ENCODE measurements at regions not wholly inside any gene's neighbourhood (a gene's known extent, or its start where the extent isn't known, plus 50 kb on each side); places are given as distances from the start of the nearest gene placed in this dataset.
A peak's percentile ranks its signal among the peaks of the same experiment; 100 is the strongest.

- peak; percentile 83 for DNase-seq
Observed at GRCh38 chr18:46297621-46298020, 193.4 kb downstream of the HAUS1 start.

DNA sequence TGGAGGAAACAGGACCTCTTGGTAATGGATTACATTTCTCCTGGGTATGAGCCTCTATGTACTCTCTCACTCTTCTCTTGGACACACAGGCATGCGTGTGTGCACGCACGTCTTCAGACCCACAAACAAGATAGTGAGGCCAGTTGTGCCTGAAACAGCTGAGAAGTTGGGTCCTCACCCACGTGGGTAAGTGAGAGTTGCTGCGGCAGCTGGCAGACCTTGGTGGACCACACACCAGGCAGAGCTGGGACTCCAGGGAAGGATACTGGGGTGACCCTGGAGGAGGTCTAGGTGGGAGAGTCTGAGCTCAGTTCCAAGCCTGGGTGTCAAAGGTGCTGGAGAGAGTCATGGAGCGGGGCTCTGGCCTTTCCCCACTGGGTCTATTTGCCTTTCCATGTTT lies 194.3 kb downstream of the HAUS1 start:
- DNase-seq: no peak

- no peak for DNase-seq
Observed at GRCh38 chr18:46299465-46300008, 195.4 kb downstream of the HAUS1 start.

DNA sequence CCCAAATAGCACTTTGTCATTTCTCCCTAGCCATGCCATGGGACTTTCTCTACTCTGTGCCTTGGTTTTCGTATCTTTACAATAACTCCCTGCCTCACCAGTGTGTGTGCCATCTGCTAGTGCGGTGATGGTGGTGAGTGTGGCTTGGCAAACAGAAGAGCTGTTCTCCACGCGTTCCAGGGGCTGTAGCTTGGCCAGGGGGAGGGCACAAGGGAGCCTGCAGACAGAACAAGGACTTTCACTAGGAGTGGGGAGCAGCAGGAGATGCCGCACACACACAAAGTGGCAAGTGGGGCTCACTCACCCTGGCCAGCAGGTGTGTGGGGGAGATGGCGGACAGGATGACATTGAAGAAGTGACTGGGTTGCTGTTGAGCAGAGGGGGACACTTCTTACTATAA lies 196.9 kb downstream of the HAUS1 start:
- no peak for DNase-seq

DNA sequence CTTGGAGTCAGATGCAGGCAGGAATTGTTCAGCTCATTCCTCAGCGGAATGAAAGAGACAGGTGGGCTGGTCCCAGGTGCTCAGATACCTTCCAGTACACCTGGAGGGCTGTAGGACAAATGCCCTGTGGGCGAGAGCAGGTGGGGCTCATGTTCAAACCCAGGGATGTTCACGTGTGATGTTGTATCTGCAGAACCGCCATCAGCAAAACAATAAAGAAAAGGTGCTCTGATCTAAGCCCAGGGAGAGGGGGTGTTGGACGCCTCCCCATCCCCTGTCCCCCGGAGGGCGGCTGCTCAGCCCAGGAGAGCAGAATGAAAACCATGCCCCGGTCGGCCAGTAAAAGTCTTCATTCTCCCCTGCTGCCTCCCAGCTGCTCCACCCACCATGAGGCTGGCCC lies 197.4 kb downstream of the HAUS1 start:
- DNase-seq: no peak

DNA sequence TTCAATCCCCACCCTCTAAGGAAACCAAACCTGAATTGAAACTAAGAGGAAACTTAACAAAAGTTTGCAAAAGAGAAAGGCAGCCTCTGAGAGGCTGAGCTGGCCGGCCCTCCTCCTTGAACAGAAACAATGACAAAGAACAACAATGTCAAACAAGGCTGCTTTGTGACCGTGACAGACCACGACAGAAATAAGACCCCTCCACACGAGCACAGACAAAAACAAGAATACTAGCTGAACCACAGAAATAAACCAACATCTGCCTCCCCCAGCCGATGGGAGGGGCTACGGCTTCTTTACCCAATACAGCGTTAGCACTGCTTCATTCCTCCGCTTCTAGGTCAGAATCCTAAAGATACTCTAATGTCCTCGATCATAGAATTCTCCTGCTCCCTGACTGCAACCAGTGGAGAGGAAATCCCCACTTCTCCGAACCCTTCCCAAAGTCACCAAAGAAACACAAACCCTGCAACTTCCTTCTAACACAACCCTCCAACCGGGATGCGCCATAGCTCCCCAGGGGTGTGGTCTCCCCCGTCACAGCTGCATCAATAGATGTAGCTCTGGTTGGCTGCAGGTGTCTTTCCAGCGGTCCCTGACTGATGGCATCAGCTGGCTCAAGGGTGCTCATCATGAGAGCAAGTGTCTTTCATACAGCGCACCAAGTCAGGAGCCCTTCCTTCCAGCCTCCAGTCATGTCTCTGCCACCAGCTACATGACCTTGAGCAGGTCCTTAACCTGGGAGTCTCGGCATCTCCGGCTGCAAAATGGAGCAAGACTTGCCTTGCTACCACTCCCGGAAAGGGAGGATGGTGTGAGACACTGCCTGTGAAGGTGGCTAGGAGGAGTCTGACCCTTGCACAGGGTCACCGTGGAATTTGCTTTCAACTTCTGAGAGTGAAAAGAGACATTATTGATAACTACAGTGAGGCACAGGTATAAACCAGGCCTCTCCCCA lies 198.6 kb downstream of the HAUS1 start:
- no peak for DNase-seq

DNA sequence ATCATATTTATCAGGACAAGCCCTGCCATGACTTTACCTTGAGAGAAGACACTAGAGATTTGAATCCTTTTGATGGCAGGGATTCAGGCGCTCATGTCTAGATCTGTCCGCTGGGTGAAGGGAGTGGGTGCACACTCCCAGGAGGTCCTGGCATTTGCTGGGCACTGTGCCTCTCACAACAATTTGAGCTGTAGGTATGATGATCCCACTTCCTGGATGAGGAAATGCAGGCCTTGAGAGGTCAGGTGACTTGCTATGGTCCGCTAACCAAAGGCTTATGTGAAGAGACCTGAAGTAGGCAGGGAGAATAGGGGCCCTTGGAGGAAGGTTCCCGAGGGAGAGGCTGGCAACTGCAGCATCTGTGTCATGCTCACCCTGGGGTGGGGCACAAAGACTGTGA lies 206.1 kb downstream of the HAUS1 start:
- no peak for DNase-seq

- DNase-seq: no peak
Observed at GRCh38 chr18:46310675-46311345, 206.6 kb downstream of the HAUS1 start.

DNA sequence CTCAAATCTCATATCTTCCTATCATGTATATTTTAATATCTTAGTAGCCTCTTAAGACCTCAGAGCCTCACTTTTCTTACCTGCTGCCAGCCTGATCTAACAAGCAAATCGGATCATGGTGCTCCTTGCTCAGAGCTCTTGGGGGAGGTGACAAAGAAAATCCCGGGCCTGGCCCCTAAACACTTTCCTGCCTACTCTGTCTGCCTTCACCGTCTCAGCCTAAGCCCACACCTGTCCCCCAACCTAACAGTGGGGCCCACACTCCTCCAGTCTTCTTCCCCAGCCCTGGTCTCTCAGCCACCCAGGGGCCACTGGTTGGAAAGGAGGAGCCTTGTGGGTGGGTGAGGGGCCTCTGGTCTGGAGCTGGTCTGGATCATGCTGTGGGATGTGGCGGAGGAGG lies 207.3 kb downstream of the HAUS1 start:
- DNase-seq: no peak

- DNase-seq: no peak
Observed at GRCh38 chr18:46312221-46312620, 208.0 kb downstream of the HAUS1 start.

- no peak for DNase-seq
Observed at GRCh38 chr18:46313521-46313920, 209.3 kb downstream of the HAUS1 start.

GRCh38 chr18:46314011-46314410 lies 209.8 kb downstream of the HAUS1 start:
- no peak for DNase-seq

GRCh38 chr18:46315161-46315560 lies 211.0 kb downstream of the HAUS1 start:
- no peak for DNase-seq

- DNase-seq: no peak
Observed at GRCh38 chr18:46318356-46318755, 214.2 kb downstream of the HAUS1 start.

DNA sequence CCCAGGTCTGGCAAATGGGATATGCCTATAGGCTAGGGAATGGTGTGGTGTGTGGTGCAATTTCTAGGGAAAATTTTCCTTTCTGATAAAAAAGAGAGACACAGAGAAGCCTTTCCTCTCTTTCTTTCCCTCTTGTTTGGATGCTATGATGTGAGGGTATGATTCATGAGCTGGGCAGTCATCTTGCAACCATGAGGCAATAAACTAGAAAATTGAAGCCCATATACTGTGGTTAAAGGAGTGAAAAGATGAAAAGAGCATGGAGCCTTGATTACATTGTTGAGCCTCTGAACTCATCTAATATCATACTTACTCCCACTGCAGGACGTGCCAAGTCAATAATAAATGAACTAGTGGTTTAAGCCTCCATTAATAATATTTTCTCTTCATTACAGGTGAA lies 215.6 kb downstream of the HAUS1 start:
- DNase-seq: no peak

GRCh38 chr18:46320297-46320696 lies 216.1 kb downstream of the HAUS1 start:
- no peak for DNase-seq

DNA sequence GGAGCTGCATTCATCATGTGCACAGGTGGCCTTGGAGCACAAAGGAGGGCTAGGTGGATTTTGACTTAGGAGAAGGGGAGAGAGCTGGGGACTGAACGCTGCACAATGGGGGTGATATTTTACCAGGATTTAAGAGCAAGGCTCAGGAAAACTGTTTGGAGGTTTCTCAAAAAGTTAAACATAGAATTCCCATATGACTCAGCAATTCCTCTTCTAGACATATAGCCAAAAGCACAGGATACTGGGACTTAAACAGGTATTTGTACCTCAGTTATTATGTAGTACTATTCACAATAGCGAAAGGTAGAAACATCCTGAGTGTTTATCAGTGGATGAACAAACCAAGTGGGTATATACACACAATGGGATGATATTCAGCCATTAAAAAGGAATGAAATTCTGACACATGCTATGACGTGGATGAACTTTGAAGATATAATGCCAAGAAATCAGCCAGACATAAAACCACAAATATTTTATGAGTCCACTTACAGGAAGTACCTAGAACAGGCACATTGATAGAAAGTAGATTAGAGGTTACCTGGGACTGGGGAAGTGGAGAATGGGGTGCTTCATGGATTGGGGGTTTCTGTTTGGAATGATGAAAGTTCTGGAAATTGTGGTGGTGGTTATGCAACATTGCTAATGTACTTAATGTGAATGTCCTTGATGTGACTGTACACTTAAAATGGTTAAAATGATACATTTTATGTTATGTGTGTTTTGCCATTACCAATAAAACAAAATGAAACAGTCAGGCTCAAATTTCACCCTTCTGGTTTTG lies 216.9 kb downstream of the HAUS1 start:
- DNase-seq: no peak

DNA sequence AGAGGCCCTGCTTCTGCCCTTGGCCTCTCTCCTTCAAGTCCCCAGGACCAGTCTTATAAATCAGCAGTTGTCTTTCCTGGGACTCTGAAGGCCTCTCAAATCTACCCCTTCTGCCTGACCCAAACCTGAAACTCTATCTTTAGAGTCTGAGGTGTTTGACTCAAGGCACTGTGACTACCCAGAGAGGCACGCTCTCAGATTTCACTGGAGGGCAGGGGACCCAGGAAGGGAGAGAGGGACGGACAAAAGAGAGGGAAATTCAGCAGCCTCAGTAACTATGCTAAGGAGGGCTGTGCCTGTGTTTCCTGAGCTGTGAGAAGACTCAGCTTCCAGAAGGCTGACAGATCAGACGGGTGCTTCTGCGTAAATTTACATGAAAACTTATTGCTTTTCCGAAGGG lies 217.8 kb downstream of the HAUS1 start:
- no peak for DNase-seq

- DNase-seq: no peak
Observed at GRCh38 chr18:46322411-46322891, 218.3 kb downstream of the HAUS1 start.

- DNase-seq: no peak
Observed at GRCh38 chr18:46322941-46323340, 218.8 kb downstream of the HAUS1 start.

DNA sequence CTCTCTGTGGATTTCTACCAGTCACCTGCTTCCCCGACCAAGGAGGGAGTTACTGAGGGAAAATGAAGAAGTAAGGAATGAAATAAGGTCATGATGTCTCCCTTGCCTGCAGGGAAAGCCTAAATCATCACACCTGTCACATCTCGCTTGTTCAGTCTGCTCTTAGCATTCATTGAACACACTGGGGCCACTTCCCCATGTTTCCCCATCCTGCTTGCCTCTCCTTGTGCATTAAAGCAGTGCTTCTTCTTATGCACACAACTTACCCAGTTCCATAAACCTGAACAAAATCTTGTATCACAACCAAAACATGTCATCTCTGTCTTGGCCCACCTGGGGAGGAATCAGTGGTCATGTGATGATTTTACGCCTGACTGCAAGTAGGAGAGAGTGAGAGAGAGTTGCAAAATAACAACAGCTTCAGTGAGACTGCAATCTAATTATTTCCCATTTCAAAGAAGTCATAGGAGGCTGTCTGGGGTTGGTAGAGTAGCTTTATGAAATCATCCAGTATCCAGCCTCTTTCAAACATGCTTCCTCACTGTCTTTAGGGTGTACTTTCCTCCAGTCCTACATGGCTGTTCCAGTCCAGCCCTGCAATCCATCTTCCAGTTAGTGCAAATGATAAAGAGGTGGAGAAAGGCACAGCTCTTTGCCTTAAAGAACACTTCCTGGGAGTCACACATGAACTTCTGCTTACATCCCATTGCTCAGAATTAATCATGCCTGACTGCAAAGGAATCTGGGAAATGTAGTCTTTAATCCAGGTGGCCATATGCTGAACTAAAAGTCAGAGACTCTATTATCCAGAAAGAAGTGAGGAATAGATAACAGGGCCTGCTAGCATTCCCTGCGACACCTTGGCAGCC lies 220.1 kb downstream of the HAUS1 start:
- DNase-seq: peak; percentile 81

DNA sequence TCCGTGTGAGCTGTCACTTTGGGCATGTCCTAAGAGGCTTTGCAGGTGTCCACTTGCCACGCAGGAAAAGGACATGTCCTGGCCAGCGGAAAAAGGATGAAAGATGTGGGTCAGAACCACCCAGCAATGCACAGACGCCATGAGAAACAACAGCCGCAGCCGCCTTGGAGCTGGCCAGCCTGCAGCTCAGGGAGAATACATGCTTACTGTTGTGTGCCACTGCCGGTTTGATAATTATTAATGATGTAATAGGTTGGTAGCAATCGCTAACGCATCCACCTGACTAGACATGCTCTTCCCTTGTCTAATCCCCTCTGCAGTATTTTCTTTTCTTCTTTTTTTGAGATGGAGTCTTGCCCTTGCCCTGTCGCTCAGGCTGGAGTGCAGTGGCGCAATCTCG lies 221.7 kb downstream of the HAUS1 start:
- DNase-seq: no peak

Data from OCI-M1 (cell line).